Colonic mucosa (tissue), 4 donors: ENCODE measurements at regions not wholly inside any gene's neighbourhood (a gene's known extent, or its start where the extent isn't known, plus 50 kb on each side); places are given as distances from the start of the nearest gene placed in this dataset.

Experiments used
- DNase-seq: peaks from one replicate; pipeline ENCODE4 v3.0.0-alpha.2; 2020
- H3K27ac ChIP-seq: fragments of 200-600 bp; one replicate; pipeline ENCODE4 v1.8.0; 2021
- H3K27me3 ChIP-seq: fragments of 200-600 bp; one replicate; pipeline ENCODE4 v1.8.0; 2021
- H3K36me3 ChIP-seq: fragments of 200-600 bp; one replicate; pipeline ENCODE4 v1.8.0; 2021
- H3K4me1 ChIP-seq: fragments of 200-600 bp; one replicate; pipeline ENCODE4 v1.8.0; 2021; ENCODE audit warnings: mild to moderate bottlenecking
- H3K4me3 ChIP-seq: fragments of 200-600 bp; one replicate; pipeline ENCODE4 v1.8.0; 2021
- H3K9ac ChIP-seq, 2 donors: one replicate each; pipeline ENCODE4 v1.7.0; 2013; ENCODE audit warnings: control low read depth in 2 of 2, low read depth in 2 of 2, low read length in 2 of 2
- H3K9me3 ChIP-seq: fragments of 200-600 bp; one replicate; pipeline ENCODE4 v1.8.0; 2021
- CTCF ChIP-seq: fragments of 200-600 bp; IDR thresholded peaks from one replicate; pipeline ENCODE4 v1.8.0; 2022; ENCODE audit warnings: antibody characterized with exemption, mild to moderate bottlenecking
- intact Hi-C: fragments of 100-400 bp; cut with DNase I; formaldehyde crosslinking; loops from one replicate; pipeline ENCODE4 v1.14.1; 2022
- donor health status: healthy.
- donor health status: DM: no; HTN: no; CAD: no.
- donor health status: DM: no; HTN: no; CAD: no.

DNA sequence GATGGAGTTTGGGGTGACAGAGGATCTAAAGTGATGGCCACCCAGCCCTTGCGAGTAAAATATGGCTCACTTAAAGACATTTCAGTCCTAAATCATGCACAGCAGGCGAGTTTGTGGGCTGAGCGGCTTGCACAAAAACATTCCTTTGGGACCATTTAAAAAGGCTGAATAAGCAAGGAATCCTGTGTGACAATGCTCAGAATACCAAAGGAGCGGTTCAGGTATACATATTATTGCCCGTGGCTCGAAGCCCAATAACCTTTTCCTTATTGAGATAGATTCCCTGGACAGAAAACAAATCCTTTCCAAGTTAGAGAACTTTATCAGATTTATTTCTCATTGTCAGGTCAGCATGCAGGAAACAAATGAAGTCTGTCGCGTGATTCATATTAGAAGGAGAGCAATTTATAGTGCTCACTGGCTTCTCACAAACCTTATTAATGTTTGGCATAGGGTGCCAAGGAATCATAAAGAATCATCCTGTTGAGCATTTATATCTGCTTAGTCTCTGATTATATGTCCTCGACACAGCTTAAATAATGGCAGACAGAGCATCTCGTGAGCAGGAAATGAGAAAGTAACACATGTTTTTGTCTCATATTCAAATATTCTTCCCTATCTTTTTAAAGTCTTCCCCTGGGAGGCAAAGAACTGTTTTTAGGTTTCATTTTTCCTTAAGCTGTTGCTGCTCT, 121.3 kb downstream of the TRMT11 start:
- intact Hi-C loops: no loop called here
- no peak for TF ChIP-seq CTCF
- H3K4me3 ChIP-seq: no peak overlapping the region
- no peak overlapping the region for H3K27ac ChIP-seq
- H3K27me3 ChIP-seq: no peaks in the 10 kb centered on the region
- DNase-seq: no peak
- H3K36me3 ChIP-seq: no peaks in the 10 kb centered on the region
- H3K4me1 ChIP-seq: no peaks in the 10 kb centered on the region
- H3K9me3 ChIP-seq: no peaks in the 10 kb centered on the region
- H3K9ac ChIP-seq: no peak overlapping the region

DNA sequence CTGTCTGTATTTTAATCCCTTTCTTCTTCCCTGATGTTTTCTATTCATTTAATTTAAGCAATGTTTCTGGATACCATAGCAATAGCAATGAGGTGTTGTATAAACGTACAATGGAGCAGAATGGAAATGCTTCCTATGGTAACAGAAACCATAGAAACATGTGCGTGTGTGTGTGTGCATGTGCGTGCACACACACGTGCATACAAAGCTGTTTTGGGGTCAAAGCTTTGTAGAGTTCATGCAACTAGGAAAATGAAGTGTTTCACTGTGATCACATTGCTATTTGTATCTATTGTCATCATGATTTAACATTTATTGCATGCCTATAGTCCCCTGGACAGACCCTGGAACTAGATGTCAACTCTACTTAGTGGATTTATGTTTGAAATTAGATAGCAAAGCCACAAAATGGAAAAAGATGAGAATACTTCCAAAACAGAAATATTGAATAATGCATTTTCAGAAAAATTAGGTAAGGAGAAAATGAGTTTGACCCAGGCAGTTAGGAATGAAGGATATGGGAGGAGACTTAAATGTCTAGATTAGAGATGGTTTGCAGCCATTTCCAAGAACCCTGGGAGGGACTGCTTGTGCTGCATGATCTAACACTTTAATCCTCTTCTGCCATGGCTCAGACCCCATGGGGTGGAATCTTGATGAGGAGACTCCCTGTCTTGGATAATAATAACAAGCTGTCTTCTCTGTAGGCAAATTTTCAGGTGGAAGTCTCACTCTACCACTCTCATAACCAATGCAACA, 124.4 kb downstream of the TRMT11 start:
- no peaks in the 10 kb centered on the region for H3K27me3 ChIP-seq
- no peaks in the 10 kb centered on the region for H3K4me1 ChIP-seq
- H3K4me3 ChIP-seq: no peak overlapping the region
- TF ChIP-seq CTCF: no peak
- no peak overlapping the region for H3K27ac ChIP-seq
- H3K9ac ChIP-seq: no peak overlapping the region
- no peak for DNase-seq
- no peaks in the 10 kb centered on the region for H3K9me3 ChIP-seq
- no peaks in the 10 kb centered on the region for H3K36me3 ChIP-seq
- intact Hi-C loops: no loop called here

DNA sequence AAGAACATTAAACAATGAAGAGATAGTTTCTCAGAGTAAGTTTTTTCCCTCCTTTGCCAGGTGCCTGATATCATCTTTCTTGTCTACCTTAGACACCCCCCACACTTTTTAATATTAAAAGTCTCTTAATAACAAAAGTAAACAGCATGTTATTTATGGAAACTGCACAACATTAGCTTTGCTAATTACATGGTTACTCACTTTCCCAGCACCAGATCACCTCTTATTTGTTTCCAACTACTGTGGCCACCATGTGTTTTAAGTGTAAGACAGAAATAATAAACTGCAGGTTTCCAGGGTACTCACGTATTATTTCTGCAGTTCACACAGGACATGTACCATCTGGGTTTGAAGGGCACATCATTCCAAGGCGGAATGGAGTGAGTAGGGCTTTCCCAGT, 125.0 kb downstream of the TRMT11 start:
- Histone ChIP-seq H3K4me3 (no peak overlapping the region), H3K4me1 (no peaks in the 10 kb centered on the region), H3K27ac (no peak overlapping the region), H3K27me3 (no peaks in the 10 kb centered on the region), H3K9me3 (no peaks in the 10 kb centered on the region), H3K9ac (no peak overlapping the region), H3K36me3 (no peaks in the 10 kb centered on the region)
- TF ChIP-seq CTCF: no peak
- DNase-seq: no peak
- intact Hi-C loops: no loop called here

GRCh38 chr6:126112171-126112632, 125.9 kb downstream of the TRMT11 start:
- H3K4me1 ChIP-seq: no peaks in the 10 kb centered on the region
- no peak overlapping the region for H3K27ac ChIP-seq
- no peak overlapping the region for H3K9ac ChIP-seq
- no peaks in the 10 kb centered on the region for H3K27me3 ChIP-seq
- no peaks in the 10 kb centered on the region for H3K36me3 ChIP-seq
- no peak for DNase-seq
- no peak for TF ChIP-seq CTCF
- intact Hi-C loops: no loop called here
- H3K9me3 ChIP-seq: no peaks in the 10 kb centered on the region
- no peak overlapping the region for H3K4me3 ChIP-seq

DNA sequence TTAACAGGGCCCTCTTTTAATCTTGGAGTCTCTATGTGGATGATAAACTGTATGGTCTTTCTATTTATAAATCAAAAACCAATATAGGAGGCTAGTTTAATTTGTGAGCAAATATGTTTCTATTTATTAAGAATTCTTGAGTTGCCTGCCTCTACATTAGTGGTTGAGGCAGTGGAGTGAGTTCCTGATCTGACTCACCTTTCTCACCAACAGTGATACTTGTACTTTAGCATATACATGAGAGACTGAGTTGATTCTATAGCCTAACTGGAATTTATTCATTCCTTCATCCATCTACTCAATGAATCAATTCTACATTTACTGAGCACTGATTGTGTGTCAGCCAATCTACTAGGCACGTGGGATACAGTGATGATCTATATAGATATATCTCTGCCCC, 126.9 kb downstream of the TRMT11 start:
- no peaks in the 10 kb centered on the region for H3K9me3 ChIP-seq

More for the DNA sequence above, 126.9 kb downstream of the TRMT11 start:
- no peak for TF ChIP-seq CTCF
- H3K4me3 ChIP-seq: no peak overlapping the region
- H3K27ac ChIP-seq: no peak overlapping the region
- H3K36me3 ChIP-seq: no peaks in the 10 kb centered on the region
- no peak overlapping the region for H3K9ac ChIP-seq
- H3K4me1 ChIP-seq: no peaks in the 10 kb centered on the region
- intact Hi-C loops: no loop called here
- DNase-seq: no peak
- H3K27me3 ChIP-seq: no peaks in the 10 kb centered on the region
